Ishikawa (cell line): ENCODE measurements at regions not wholly inside any gene's neighbourhood (a gene's known extent, or its start where the extent isn't known, plus 50 kb on each side); places are given as distances from the start of the nearest gene placed in this dataset.

Experiments
- CEBPB ChIP-seq: IDR thresholded peaks from 2 replicates; pipeline ENCODE4 v1.6.1; 2012
- CREB1 ChIP-seq: IDR thresholded peaks from 2 replicates; pipeline ENCODE4 v1.6.1; 2012; ENCODE audit warnings: low read depth
- EGR1 ChIP-seq: IDR thresholded peaks from 2 replicates; pipeline ENCODE4 v1.6.1; 2012
- EP300 ChIP-seq: IDR thresholded peaks from 2 replicates; pipeline ENCODE4 v1.6.1; 2012; ENCODE audit warnings: borderline replicate concordance
- FOXM1 ChIP-seq: IDR thresholded peaks from 2 replicates; pipeline ENCODE4 v1.6.1; 2012; ENCODE audit warnings: low read depth, borderline replicate concordance
- RAD21 ChIP-seq: IDR thresholded peaks from 2 replicates; pipeline ENCODE4 v1.6.1; 2012; ENCODE audit warnings: low read depth
- REST ChIP-seq: IDR thresholded peaks from 2 replicates; pipeline ENCODE4 v1.6.1; 2012; ENCODE audit warnings: low read depth, mild to moderate bottlenecking
- TAF1 ChIP-seq: IDR thresholded peaks from 2 replicates; pipeline ENCODE4 v1.6.1; 2012; ENCODE audit warnings: low read depth, mild to moderate bottlenecking
- TCF12 ChIP-seq: IDR thresholded peaks from 2 replicates; pipeline ENCODE4 v1.6.1; 2012; ENCODE audit warnings: low read depth
- TEAD4 ChIP-seq: IDR thresholded peaks from 2 replicates; pipeline ENCODE4 v1.6.1; 2012
- YY1 ChIP-seq: IDR thresholded peaks from 2 replicates; pipeline ENCODE4 v1.6.1; 2012; ENCODE audit warnings: low read depth
- ZBTB7A ChIP-seq: IDR thresholded peaks from 2 replicates; pipeline ENCODE4 v1.6.1; 2012; ENCODE audit warnings: low read depth
- TF ChIP-seq, protein P1 (sequence below): IDR thresholded peaks from 2 replicates; pipeline ENCODE4 v1.6.1; 2012
- TF ChIP-seq, protein P2 (sequence below): IDR thresholded peaks from 2 replicates; pipeline ENCODE4 v1.6.1; 2012

- no peak for TF ChIP-seq FOXM1
- no peak for TF ChIP-seq CEBPB
- TF ChIP-seq EP300 = no peak
- TF ChIP-seq TCF12 = no peak
- TF ChIP-seq YY1 = no peak
- no peak for TF ChIP-seq RAD21
- TF ChIP-seq REST = no peak
- TF ChIP-seq TEAD4 = no peak
- TF ChIP-seq, protein P1, sequence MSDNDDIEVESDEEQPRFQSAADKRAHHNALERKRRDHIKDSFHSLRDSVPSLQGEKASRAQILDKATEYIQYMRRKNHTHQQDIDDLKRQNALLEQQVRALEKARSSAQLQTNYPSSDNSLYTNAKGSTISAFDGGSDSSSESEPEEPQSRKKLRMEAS = no peak
- TF ChIP-seq EGR1 = no peak
- TF ChIP-seq TAF1 = no peak
- no peak for TF ChIP-seq CREB1
- no peak for TF ChIP-seq ZBTB7A
- TF ChIP-seq, protein P2, sequence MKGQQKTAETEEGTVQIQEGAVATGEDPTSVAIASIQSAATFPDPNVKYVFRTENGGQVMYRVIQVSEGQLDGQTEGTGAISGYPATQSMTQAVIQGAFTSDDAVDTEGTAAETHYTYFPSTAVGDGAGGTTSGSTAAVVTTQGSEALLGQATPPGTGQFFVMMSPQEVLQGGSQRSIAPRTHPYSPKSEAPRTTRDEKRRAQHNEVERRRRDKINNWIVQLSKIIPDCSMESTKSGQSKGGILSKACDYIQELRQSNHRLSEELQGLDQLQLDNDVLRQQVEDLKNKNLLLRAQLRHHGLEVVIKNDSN = no peak
Measured at GRCh38 chr2:34808426-34808825, 1209.3 kb upstream of the FAM98A start.
